ENCODE measurements at regions not wholly inside any gene's neighbourhood (a gene's known extent, or its start where the extent isn't known, plus 50 kb on each side); places are given as distances from the start of the nearest gene placed in this dataset.

DNA sequence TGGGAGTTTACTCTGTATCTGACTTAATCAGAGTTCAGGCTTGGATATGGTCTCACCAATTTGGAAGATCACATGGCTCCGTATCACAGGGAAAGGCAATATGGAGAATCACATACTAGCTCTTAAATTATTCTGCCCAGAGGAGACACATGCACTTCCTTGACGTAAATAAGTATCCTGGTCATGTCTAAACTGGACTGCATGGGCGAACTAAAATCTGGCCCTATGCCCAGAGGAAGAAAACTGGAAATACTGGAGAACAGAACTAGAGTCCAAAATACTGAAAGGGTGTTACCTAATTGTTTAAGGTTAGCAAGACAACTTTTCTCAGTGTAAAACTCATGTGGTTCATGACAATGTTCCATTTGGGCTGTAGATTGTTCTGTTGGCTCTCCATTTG is 832.3 kb downstream of the RAB28 start:
- Histone ChIP-seq H3K18ac (ENCODE audit: extremely low read depth, low read length) (no peak overlapping the region), H3K4me2 (ENCODE audit: insufficient read depth in 1 of 2, low read depth in 2 of 2, low read length in 2 of 2) (no peak overlapping the region), H3K79me2 (ENCODE audit: control insufficient read depth in 1 of 2, insufficient read depth in 2 of 2, low read length in 2 of 2) (no peaks in the 10 kb centered on the region), H2AK5ac (ENCODE audit: low read depth, low read length) (no peak overlapping the region), H2BK120ac (replicated peaks; ENCODE audit: low read depth, low read length) (no peak overlapping the region), H2AFZ (ENCODE audit: low read length) (no peak overlapping the region), H4K5ac (ENCODE audit: insufficient read length, low read depth, low read length) (no peak overlapping the region), H3K14ac (ENCODE audit: insufficient read length) (no peak overlapping the region), H3K27me3 (replicated peaks in 1 of 4; ENCODE audit: control insufficient read depth in 3 of 4, extremely low read depth in 1 of 4, insufficient read depth in 3 of 4, low read length in 3 of 4) (no peaks in the 10 kb centered on the region), H3K27ac (ENCODE audit: low read depth, low read length) (no peak overlapping the region), H2BK20ac (ENCODE audit: low read length) (no peak overlapping the region), H2BK5ac (ENCODE audit: low read depth, low read length) (no peak overlapping the region), H3K4me3 (ENCODE audit: extremely low read depth in 1 of 4, insufficient read depth in 2 of 4, low read depth in 3 of 4, low read length in 4 of 4) (no peak overlapping the region), H4K20me1 (replicated peaks in 1 of 2; ENCODE audit: control insufficient read depth in 1 of 2, insufficient read depth in 2 of 2, low read length in 2 of 2) (no peaks in the 10 kb centered on the region), H2BK12ac (ENCODE audit: low read depth, low read length) (no peak overlapping the region), H3K23me2 (ENCODE audit: low read depth, low read length) (no peaks in the 10 kb centered on the region), H4K91ac (replicated peaks; ENCODE audit: insufficient read length, low read length) (no peak overlapping the region), H3K9ac (replicated peaks in 1 of 4; ENCODE audit: extremely low read depth in 1 of 4, low read depth in 3 of 4, low read length in 3 of 4) (no peak overlapping the region), H3K36me3 (ENCODE audit: control insufficient read depth in 2 of 4, insufficient read depth in 4 of 4, low read length in 3 of 4) (no peaks in the 10 kb centered on the region), H3K9me3 (ENCODE audit: insufficient read depth in 2 of 2, low read depth in 1 of 2, low read length in 1 of 2) (no peaks in the 10 kb centered on the region), H3K4ac (replicated peaks; ENCODE audit: insufficient read length, low read depth, low read length) (no peak overlapping the region), H3K79me1 (ENCODE audit: low read depth, low read length) (no peaks in the 10 kb centered on the region), H2BK15ac (ENCODE audit: low read length) (no peak overlapping the region), H3K4me1 (replicated peaks in 1 of 4; ENCODE audit: control insufficient read depth in 3 of 4, insufficient read depth in 4 of 4, low read length in 3 of 4) (no peaks in the 10 kb centered on the region), H4K8ac (ENCODE audit: extremely low read depth, insufficient read depth, low read length) (no peak overlapping the region), H3K56ac (replicated peaks; ENCODE audit: insufficient read length, low read depth, low read length) (no peak overlapping the region), H3K23ac (ENCODE audit: insufficient read length) (no peak overlapping the region)
- 92% methylated on average over 3 of the region's 3 CpGs; no CpG with 5 or more reads in 1 of the 2 experiments for WGBS, 2 experiments (ENCODE audit: extremely low coverage in 1 of 2, insufficient coverage in 1 of 2, insufficient read length in 1 of 2, insufficient replicate concordance in 2 of 2, low coverage in 1 of 2, low lambda C conversion rate in 2 of 2, missing lambda C conversion rate in 1 of 2)
- FAIRE-seq, result no peak
- no peak for TF ChIP-seq SUZ12 (IDR thresholded peaks at IDR 0.05; ENCODE audit: low read length)
- TF ChIP-seq YY1 (IDR thresholded peaks at IDR 0.05; ENCODE audit: low read depth, low read length), result no peak
- TF ChIP-seq SP1 (IDR thresholded peaks at IDR 0.05; ENCODE audit: low read depth, low read length), result no peak
- no peak for TF ChIP-seq KDM5A (IDR thresholded peaks at IDR 0.05; ENCODE audit: low read length)
- TF ChIP-seq RAD21 (IDR thresholded peaks at IDR 0.05 in 1 of 2, conservative IDR thresholded peaks at IDR 0.05 in 1 of 2; ENCODE audit: low read depth in 2 of 2, low read length in 2 of 2), result no peak
- TF ChIP-seq SIN3A (conservative IDR thresholded peaks at IDR 0.05 in 1 of 2, IDR thresholded peaks at IDR 0.05 in 1 of 2; ENCODE audit: low read depth in 1 of 2, low read length in 2 of 2), result no peak
- TF ChIP-seq KDM1A (IDR thresholded peaks at IDR 0.05; ENCODE audit: borderline replicate concordance, low read length), result no peak
- DNase-seq (ENCODE audit: low read depth in 1 of 2, low spot score in 2 of 2), result no peak
- ChIA-PET CTCF (ENCODE audit: partially characterized antibody) (no interaction called here), POLR2A (ENCODE audit: partially characterized antibody) (no interaction called here)
